ENCODE measurements at regions not wholly inside any gene's neighbourhood (a gene's known extent, or its start where the extent isn't known, plus 50 kb on each side); places are given as distances from the start of the nearest gene placed in this dataset.

GRCh38 chr6:27007020-27007419 is 240.5 kb upstream of the PRSS16 start:
- TF ChIP-seq EP300 (IDR thresholded peaks at IDR 0.05) (no peak), CTCF (IDR thresholded peaks at IDR 0.05) (no peak)

Measured in ovary (tissue), 3 donors.